Putamen (tissue), 1 donor: ENCODE measurements at regions not wholly inside any gene's neighbourhood (a gene's known extent, or its start where the extent isn't known, plus 50 kb on each side); places are given as distances from the start of the nearest gene placed in this dataset.
"Not testable (repeated sequence)": the region's sequence is repeated elsewhere in the genome, so short reads cannot be mapped to it uniquely, and the experiment has no call there.

Experiments used
- DNase-seq: peaks from one replicate; pipeline ENCODE4 v3.0.0-alpha.2; 2016; ENCODE audit warnings: low spot score

GRCh38 chr7:23938215-23938614 is 228.2 kb downstream of the STK31 start:
- DNase-seq = no peak

- no peak for DNase-seq
Measured at GRCh38 chr7:23938937-23939552, 229.0 kb downstream of the STK31 start.

GRCh38 chr7:23939747-23940146 is 229.7 kb downstream of the STK31 start:
- DNase-seq = not testable (repeated sequence)

- DNase-seq = no peak
Measured at GRCh38 chr7:23941551-23941950, 231.5 kb downstream of the STK31 start.

- DNase-seq = no peak
Measured at GRCh38 chr7:23942032-23942431, 232.0 kb downstream of the STK31 start.

- no peak for DNase-seq
Measured at GRCh38 chr7:23944131-23944530, 234.1 kb downstream of the STK31 start.

GRCh38 chr7:23945472-23945871 is 235.5 kb downstream of the STK31 start:
- no peak for DNase-seq

- no peak for DNase-seq
Measured at GRCh38 chr7:23955145-23955544, 245.1 kb downstream of the STK31 start.

GRCh38 chr7:23955600-23956149 is 245.7 kb downstream of the STK31 start:
- DNase-seq = no peak

- DNase-seq = no peak
Measured at GRCh38 chr7:23956772-23957576, 247.0 kb downstream of the STK31 start.

GRCh38 chr7:23959821-23960220 is 249.8 kb downstream of the STK31 start:
- no peak for DNase-seq

GRCh38 chr7:23960361-23960760 is 250.3 kb downstream of the STK31 start:
- peak; percentile 59 for DNase-seq

- DNase-seq = no peak
Measured at GRCh38 chr7:23963461-23964165, 253.6 kb downstream of the STK31 start.

- no peak for DNase-seq
Measured at GRCh38 chr7:23964715-23965114, 254.7 kb downstream of the STK31 start.

- no peak for DNase-seq
Measured at GRCh38 chr7:23965296-23965695, 255.3 kb downstream of the STK31 start.

GRCh38 chr7:23966941-23967340 is 256.9 kb downstream of the STK31 start:
- DNase-seq = no peak

GRCh38 chr7:23967949-23968599 is 258.1 kb downstream of the STK31 start:
- peak; percentile 55 for DNase-seq

GRCh38 chr7:23968791-23969190 is 258.8 kb downstream of the STK31 start:
- no peak for DNase-seq

- no peak for DNase-seq
Measured at GRCh38 chr7:23969443-23969842, 259.4 kb downstream of the STK31 start.

- DNase-seq = no peak
Measured at GRCh38 chr7:23970193-23970592, 260.2 kb downstream of the STK31 start.

- DNase-seq = no peak
Measured at GRCh38 chr7:23971031-23971430, 261.0 kb downstream of the STK31 start.

- DNase-seq = no peak
Measured at GRCh38 chr7:23972057-23972456, 262.0 kb downstream of the STK31 start.
